ENCODE measurements at regions not wholly inside any gene's neighbourhood (a gene's known extent, or its start where the extent isn't known, plus 50 kb on each side); places are given as distances from the start of the nearest gene placed in this dataset.

GRCh38 chr5:20611620-20612019 lies 623.6 kb upstream of the CDH18 start:
- no peak for DNase-seq

GRCh38 chr5:20610681-20611080 lies 622.7 kb upstream of the CDH18 start:
- no peak for DNase-seq

DNA sequence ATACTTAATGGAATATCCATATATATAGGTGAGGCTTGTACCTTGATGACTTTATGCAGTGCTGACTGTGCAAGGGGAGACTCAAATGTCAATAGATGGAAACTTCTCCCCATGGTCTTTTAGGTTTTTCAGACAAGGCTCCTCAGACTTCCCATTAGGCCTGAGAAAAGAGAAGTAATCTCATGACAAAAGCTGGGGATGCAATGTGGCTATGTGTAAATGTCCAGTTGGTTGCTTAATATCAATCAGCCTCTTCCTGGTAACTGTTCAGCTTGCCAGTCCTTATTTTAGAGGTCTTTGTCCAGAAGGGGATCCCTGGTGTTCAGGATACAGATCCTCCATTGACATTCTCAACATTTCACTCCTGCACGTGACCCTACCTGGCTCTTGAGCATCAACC lies 621.1 kb upstream of the CDH18 start:
- no peak for DNase-seq

- DNase-seq, result no peak
These were observed 620.6 kb upstream of the CDH18 start for GRCh38 chr5:20608567-20608966.

GRCh38 chr5:20605732-20606525 lies 617.9 kb upstream of the CDH18 start:
- no peak for DNase-seq

DNA sequence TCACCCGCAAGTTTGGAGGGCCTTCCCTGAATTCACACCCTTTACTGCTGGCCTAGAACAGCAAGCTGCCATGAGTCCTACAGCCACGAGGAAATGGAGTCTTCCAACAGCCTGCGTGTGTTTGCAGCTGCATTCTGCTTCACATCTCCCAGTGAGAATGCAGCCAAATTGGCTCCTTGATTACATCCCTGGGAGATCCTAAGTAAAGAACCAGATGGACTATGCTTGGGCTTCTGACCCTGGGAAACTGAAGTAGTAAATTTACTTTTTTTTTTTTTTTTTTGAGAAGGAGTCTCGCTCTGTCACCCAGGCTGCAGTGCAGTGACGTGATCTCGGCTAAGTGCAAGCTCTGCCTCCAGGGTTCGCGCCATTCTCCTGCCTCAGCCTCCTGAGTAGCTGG lies 617.0 kb upstream of the CDH18 start:
- no peak for DNase-seq

GRCh38 chr5:20601678-20602100 lies 613.7 kb upstream of the CDH18 start:
- DNase-seq, result peak; percentile 8

DNA sequence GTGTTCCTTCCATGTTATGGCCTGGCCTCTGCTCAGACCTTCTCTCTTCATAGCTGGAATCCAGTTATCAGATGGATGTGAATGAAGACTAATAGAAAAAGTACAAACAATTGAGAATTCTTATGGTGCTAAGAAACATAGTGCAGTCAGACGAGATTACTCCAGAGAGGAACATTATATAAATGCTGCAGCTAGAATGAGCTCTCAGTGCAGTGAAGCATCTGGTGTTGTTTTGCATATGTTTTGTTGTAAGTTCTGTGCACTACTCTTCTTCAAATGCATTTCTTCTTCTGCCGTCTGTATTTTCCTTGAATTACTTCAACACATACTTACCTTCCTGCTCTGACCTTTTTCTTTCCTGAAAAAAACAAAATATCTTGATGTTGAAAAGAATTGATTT lies 602.4 kb upstream of the CDH18 start:
- no peak for DNase-seq

DNA sequence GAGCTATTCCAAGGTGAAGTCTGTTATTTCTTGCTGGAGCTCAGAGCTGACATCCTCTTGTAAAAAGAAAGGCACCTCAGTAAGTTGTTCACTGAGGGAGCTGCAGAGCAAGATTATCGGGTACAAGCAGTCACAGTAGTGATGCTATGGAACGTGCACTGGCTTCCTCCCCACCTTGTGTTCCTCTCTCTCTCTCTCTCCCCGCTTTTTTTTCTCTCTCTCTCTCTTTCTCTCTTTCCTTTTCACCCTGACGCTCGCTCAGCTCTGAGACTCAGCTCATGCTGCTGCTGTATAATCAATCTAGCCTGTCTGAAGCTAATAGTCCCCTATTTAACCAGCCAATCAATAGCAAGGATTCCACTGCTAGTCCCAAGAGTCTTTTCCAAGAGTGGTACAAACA lies 587.6 kb upstream of the CDH18 start:
- DNase-seq, result no peak

DNA sequence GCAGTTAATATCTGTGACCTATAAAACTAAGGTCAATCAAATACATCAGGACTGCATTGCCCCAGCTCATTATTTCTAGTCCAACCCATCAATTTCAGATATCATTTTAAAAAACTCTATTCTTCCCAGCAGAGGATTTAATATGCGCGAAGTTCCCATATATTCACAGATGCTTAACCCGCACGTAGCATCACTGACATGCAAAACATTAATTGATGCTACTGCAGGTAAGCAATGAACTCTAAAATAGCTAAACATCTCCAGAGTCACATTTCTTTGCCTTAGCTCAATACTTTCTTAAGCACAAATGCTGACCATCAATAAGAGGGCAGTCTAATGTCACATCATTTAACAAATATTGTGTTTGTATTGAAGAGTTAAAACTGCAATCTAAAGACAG lies 586.6 kb upstream of the CDH18 start:
- DNase-seq, result no peak

- DNase-seq, result peak; percentile 66
These were observed 584.6 kb upstream of the CDH18 start for GRCh38 chr5:20572614-20573013.

DNA sequence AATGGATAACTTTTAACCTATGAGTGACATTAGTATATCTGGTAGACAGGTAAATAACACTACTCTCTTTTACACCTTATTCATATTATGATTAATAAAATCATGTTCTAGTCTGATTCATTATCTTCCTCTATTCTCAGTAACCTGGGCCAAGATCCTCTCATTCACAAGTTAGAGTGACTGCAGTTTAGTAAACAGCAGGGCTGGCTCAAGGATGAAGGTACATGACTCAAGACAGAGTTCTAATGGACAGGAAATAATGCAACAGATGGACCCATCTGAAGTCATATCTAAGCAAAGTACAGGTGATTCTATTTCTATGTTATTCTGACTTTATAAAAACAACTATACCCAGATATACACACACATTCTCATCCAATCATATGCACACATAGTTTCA lies 582.5 kb upstream of the CDH18 start:
- no peak for DNase-seq

GRCh38 chr5:20562544-20562943 lies 574.5 kb upstream of the CDH18 start:
- no peak for DNase-seq

GRCh38 chr5:20559845-20560244 lies 571.8 kb upstream of the CDH18 start:
- DNase-seq, result no peak

GRCh38 chr5:20556115-20556763 lies 568.2 kb upstream of the CDH18 start:
- DNase-seq, result no peak

- DNase-seq, result no peak
These were observed 567.0 kb upstream of the CDH18 start for GRCh38 chr5:20555034-20555433.

- DNase-seq, result no peak
These were observed 566.0 kb upstream of the CDH18 start for GRCh38 chr5:20554001-20554400.

GRCh38 chr5:20537911-20538703 lies 550.1 kb upstream of the CDH18 start:
- DNase-seq, result no peak

DNA sequence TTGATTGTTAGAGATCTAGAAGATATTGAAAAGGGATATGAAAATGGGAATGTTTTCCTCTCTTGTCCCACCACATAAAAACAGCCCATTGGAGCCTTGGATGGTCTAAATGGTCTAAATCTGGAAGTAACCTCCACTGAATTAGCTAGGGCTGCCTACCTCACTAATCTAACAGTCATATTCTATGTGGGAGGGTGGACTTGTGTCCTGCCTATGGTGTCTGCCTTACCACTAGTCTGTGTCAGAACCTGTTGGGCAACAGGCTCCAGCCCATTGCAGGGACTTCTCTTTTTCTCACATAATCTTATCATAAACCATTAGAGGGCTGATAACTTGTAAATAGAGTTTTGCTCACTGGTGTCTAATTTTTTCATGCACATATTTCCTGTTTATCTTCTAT lies 548.8 kb upstream of the CDH18 start:
- no peak for DNase-seq

DNA sequence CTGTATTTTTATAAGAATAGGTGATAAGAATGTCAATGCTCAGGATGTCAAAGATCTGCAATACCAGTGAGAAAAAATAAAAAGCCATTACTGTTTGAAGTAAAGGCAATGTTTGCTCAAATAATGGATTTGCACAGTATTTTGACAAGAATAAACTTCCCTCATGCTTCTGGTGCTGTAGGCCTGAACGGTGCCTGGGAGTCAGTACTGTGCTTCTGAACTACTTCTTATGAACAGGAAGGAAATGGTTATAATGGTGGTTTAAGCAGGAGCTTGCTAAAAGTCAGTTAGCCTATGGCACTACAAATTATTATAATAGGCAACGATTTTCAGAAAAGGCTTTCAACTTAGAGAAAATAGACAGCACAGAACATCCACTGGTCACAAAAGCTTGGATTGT lies 548.3 kb upstream of the CDH18 start:
- no peak for DNase-seq

DNA sequence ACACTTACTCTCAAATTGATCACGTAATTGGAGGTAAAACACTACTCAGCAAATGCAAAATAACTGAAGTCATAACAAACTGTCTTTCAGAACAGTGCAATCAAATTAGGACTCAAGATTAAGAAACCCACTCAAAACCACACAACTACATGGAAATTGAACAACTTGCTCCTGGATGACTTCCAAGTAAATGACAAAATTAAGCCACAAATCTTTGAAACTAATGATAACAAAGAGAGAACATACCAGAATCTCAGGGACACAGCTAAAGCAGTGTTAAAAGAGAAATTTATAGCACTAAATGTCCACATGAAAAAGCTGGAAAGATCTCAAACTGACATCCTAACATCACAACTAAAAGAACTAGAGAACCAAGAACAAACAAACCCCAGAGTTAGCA lies 540.5 kb upstream of the CDH18 start:
- no peak for DNase-seq

- DNase-seq, result peak; percentile 35
These were observed 537.1 kb upstream of the CDH18 start for GRCh38 chr5:20524991-20525529.

- no peak for DNase-seq
These were observed 535.0 kb upstream of the CDH18 start for GRCh38 chr5:20522905-20523482.
